ENCODE measurements at regions not wholly inside any gene's neighbourhood (a gene's known extent, or its start where the extent isn't known, plus 50 kb on each side); places are given as distances from the start of the nearest gene placed in this dataset.

DNA sequence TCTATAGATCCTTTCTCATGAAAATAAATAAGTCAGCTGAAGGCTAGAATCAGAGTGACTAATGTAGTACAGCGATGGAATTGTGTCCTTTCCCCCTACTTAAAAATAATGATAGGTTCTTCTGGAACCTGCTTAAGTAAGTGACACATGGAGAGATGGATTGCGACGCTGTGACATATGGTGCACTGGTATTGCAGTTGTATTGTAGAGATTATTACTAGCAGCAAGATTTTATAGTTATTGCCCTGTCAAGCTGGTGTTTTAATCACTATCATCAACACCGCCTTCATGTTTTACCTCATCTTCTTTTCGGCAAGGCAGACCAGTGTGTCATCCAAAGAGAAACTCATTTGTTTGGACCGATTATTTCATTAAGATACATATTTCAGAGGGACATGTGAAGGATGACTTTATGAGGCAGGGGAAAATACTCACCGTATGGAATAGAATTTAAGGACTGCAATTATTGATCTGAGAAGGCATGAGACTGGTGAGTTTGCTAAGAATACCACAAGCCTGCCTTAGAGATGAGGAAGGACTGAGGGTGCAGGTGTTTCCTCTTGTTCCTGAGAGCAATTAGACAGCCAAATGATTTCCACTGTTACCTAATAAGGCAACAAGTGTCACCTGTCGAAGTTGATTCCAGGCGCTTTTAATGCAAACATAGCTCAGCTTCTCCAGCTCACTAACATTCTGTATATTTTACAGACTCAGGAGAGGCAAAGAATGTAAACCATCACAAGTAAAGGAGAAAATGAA is 1855.5 kb downstream of the MAT2B start:
- intact Hi-C loops (cut with DNase I; ENCODE audit: low total_unique reads) = no loop called here

GRCh38 chr5:165370233-165370632 is 1864.8 kb downstream of the MAT2B start:
- H3K36me3 ChIP-seq = no peaks in the 10 kb centered on the region
- H3K9me3 ChIP-seq = no peaks in the 10 kb centered on the region
- H3K27ac ChIP-seq = no peak overlapping the region
- TF ChIP-seq, protein P1, sequence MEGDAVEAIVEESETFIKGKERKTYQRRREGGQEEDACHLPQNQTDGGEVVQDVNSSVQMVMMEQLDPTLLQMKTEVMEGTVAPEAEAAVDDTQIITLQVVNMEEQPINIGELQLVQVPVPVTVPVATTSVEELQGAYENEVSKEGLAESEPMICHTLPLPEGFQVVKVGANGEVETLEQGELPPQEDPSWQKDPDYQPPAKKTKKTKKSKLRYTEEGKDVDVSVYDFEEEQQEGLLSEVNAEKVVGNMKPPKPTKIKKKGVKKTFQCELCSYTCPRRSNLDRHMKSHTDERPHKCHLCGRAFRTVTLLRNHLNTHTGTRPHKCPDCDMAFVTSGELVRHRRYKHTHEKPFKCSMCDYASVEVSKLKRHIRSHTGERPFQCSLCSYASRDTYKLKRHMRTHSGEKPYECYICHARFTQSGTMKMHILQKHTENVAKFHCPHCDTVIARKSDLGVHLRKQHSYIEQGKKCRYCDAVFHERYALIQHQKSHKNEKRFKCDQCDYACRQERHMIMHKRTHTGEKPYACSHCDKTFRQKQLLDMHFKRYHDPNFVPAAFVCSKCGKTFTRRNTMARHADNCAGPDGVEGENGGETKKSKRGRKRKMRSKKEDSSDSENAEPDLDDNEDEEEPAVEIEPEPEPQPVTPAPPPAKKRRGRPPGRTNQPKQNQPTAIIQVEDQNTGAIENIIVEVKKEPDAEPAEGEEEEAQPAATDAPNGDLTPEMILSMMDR (IDR thresholded peaks at IDR 0.05) = no peak
- intact Hi-C loops (cut with DNase I; ENCODE audit: low total_unique reads) = no loop called here
- H3K4me1 ChIP-seq = no peaks in the 10 kb centered on the region
- no peak overlapping the region for H3K4me3 ChIP-seq
- no peak for DNase-seq
- H3K27me3 ChIP-seq = no peaks in the 10 kb centered on the region

More for the DNA sequence above, 1855.5 kb downstream of the MAT2B start:
- no peaks in the 10 kb centered on the region for H3K36me3 ChIP-seq
- TF ChIP-seq, protein P1 (IDR thresholded peaks at IDR 0.05) = no peak
- H3K9me3 ChIP-seq = no peaks in the 10 kb centered on the region
- no peaks in the 10 kb centered on the region for H3K4me1 ChIP-seq
- H3K27ac ChIP-seq = no peak overlapping the region
- H3K4me3 ChIP-seq = no peak overlapping the region
- H3K27me3 ChIP-seq = no peaks in the 10 kb centered on the region
- no peak for DNase-seq

- TF ChIP-seq, protein P1 (IDR thresholded peaks at IDR 0.05) = no peak
- intact Hi-C loops (cut with DNase I; ENCODE audit: low total_unique reads) = no loop called here
These were observed 1865.4 kb downstream of the MAT2B start for GRCh38 chr5:165370794-165371193.

DNA sequence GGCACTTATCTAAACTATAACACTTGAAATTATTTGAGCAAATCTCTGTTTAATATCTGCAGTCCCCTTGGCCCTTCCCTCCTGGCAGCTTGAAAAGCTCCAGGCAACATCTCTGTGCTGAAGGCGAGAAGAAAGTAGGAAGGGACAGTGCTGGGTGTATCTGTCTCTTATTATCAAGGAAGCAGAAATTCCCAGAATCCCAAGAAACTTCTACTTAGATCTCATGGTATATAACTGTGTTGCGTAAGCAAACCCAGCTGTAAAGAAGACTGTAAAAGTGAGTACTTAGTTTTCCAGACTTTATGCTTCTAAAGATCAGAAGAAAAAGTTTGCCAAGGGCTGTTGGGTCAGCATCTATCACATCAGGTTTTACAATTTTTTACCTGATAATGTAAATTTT is 1869.8 kb downstream of the MAT2B start:
- Histone ChIP-seq H3K27me3 (no peaks in the 10 kb centered on the region), H3K27ac (no peak overlapping the region), H3K4me1 (no peaks in the 10 kb centered on the region), H3K4me3 (no peak overlapping the region), H3K36me3 (no peaks in the 10 kb centered on the region), H3K9me3 (no peaks in the 10 kb centered on the region)
- DNase-seq = no peak
- TF ChIP-seq, protein P1 (IDR thresholded peaks at IDR 0.05) = no peak
- intact Hi-C loops (cut with DNase I; ENCODE audit: low total_unique reads) = no loop called here

More at GRCh38 chr5:165370794-165371193, 1865.4 kb downstream of the MAT2B start:
- no peak for DNase-seq
- Histone ChIP-seq H3K4me3 (no peak overlapping the region), H3K27ac (no peak overlapping the region), H3K27me3 (no peaks in the 10 kb centered on the region), H3K4me1 (no peaks in the 10 kb centered on the region), H3K9me3 (no peaks in the 10 kb centered on the region), H3K36me3 (no peaks in the 10 kb centered on the region)

GRCh38 chr5:165393839-165394238 is 1888.4 kb downstream of the MAT2B start:
- Histone ChIP-seq H3K4me1 (no peaks in the 10 kb centered on the region), H3K36me3 (no peaks in the 10 kb centered on the region), H3K4me3 (no peak overlapping the region), H3K9me3 (peaks cover 0 to 6% (median 0%) of the 10 kb centered on the region in 3 donors), H3K27me3 (no peaks in the 10 kb centered on the region), H3K27ac (no peak overlapping the region)
- no peak for DNase-seq
- intact Hi-C loops (cut with DNase I; ENCODE audit: low total_unique reads) = no loop called here
- TF ChIP-seq, protein P1 (IDR thresholded peaks at IDR 0.05) = no peak

Data from tibial artery (tissue), 4 donors.